Tibial nerve (tissue), 4 donors: ENCODE measurements at regions not wholly inside any gene's neighbourhood (a gene's known extent, or its start where the extent isn't known, plus 50 kb on each side); places are given as distances from the start of the nearest gene placed in this dataset.
"Not testable (repeated sequence)": the region's sequence is repeated elsewhere in the genome, so short reads cannot be mapped to it uniquely, and the experiment has no call there.

Experiments used
- DNase-seq, 2 donors: peaks; one replicate each; pipeline ENCODE4 v3.0.0-alpha.2; 2019; ENCODE audit warnings: low spot score in 2 of 2
- H3K27ac ChIP-seq, 4 donors: fragments of 200-600 bp; sonication (generic) in 3 of 4; one replicate each; pipeline ENCODE4 v1.5.1; 2017 to 2019; ENCODE audit warnings: mild to moderate bottlenecking in 1 of 4
- H3K27me3 ChIP-seq, 2 donors: fragments of 200-600 bp; sonication (generic) in 1 of 2; one replicate each; pipeline versions ENCODE4 v1.5.1 to v1.6.0; 2017 to 2019
- H3K36me3 ChIP-seq, 3 donors: fragments of 200-600 bp; sonication (generic); one replicate each; pipeline ENCODE4 v1.5.1; 2018 to 2019
- H3K4me1 ChIP-seq, 4 donors: fragments of 200-600 bp; sonication (generic) in 3 of 4; one replicate each; pipeline ENCODE4 v1.5.1; 2017 to 2019
- H3K4me3 ChIP-seq, 4 donors: fragments of 200-600 bp; sonication (generic) in 3 of 4; one replicate each; pipeline ENCODE4 v1.5.1; 2017 to 2019; ENCODE audit warnings: mild to moderate bottlenecking in 1 of 4, moderate library complexity in 1 of 4
- H3K9me3 ChIP-seq, 4 donors: fragments of 200-600 bp; sonication (generic) in 3 of 4; one replicate each; pipeline ENCODE4 v1.5.1; 2017 to 2019
- CTCF ChIP-seq, 5 experiments: fragments of 200-600 bp in 3 of 5; fragments of 450-650 bp in 2 of 5; sonication (generic) in 3 of 5; IDR thresholded peaks; one replicate each; pipeline ENCODE4 v1.5.1; 2016 to 2019; ENCODE audit warnings: antibody characterized with exemption in 5 of 5, mild to moderate bottlenecking in 3 of 5, moderate library complexity in 2 of 5
- EP300 ChIP-seq, 2 donors: sonication (generic); formaldehyde crosslinking; IDR thresholded peaks; one replicate each; pipeline ENCODE4 v1.6.1; 2017; ENCODE audit warnings: antibody characterized with exemption in 2 of 2, mild to moderate bottlenecking in 1 of 2
- POLR2A ChIP-seq, 2 donors: fragments of 450-650 bp; IDR thresholded peaks; one replicate each; pipeline ENCODE4 v1.6.1; 2017; ENCODE audit warnings: antibody characterized with exemption in 2 of 2, mild to moderate bottlenecking in 2 of 2, moderate library complexity in 2 of 2
- WGBS, 2 donors: methylation state at CpG; one replicate each; pipeline ENCODE4 v1.1.5; 2018; 5-methylcytosine and 5-hydroxymethylcytosine counted together

- no peak overlapping the region for H3K4me3 ChIP-seq
- H3K27me3 ChIP-seq = no peaks in the 10 kb centered on the region
- peak overlapping the region in 2 of 4 donors; percentile 16 to 80 for H3K27ac ChIP-seq
- no peak for DNase-seq
- WGBS, 2 donors = 17 to 18% methylated on average over 5 of the region's 5 CpGs
- H3K4me1 ChIP-seq = peaks cover 0 to 52% (median 8%) of the 10 kb centered on the region in 4 donors
- peaks cover 0 to 3% (median 0%) of the 10 kb centered on the region in 4 donors for H3K9me3 ChIP-seq
- TF ChIP-seq CTCF (IDR thresholded peaks at IDR 0.05) (no peak), EP300 (IDR thresholded peaks at IDR 0.05) (no peak), POLR2A (IDR thresholded peaks at IDR 0.05) (no peak)
- H3K36me3 ChIP-seq = no peaks in the 10 kb centered on the region
Observed at GRCh38 chr3:15936312-15936711, 138.5 kb upstream of the ANKRD28 start.

- 88 to 100% methylated on average over 1 of the region's 1 CpG for WGBS, 2 donors
- Histone ChIP-seq H3K4me3 (no peak overlapping the region), H3K4me1 (peaks cover 0 to 13% (median 2%) of the 10 kb centered on the region in 4 donors), H3K27ac (no peak overlapping the region), H3K27me3 (no peaks in the 10 kb centered on the region), H3K9me3 (peaks cover 0 to 14% (median 0%) of the 10 kb centered on the region in 4 donors), H3K36me3 (no peaks in the 10 kb centered on the region)
- TF ChIP-seq CTCF (IDR thresholded peaks at IDR 0.05) = no peak
- no peak for DNase-seq
Observed at GRCh38 chr3:15940641-15941040, 142.9 kb upstream of the ANKRD28 start.

- WGBS, 2 donors = 81 to 90% methylated on average over 2 of the region's 2 CpGs
- not testable (repeated sequence) for DNase-seq, H3K4me1 ChIP-seq, H3K27ac ChIP-seq, H3K4me3 ChIP-seq, H3K27me3 ChIP-seq, H3K36me3 ChIP-seq
- H3K9me3 ChIP-seq = peaks cover 0 to 14% (median 0%) of the 10 kb centered on the region in 4 donors
Observed at GRCh38 chr3:15941457-15941856, 143.7 kb upstream of the ANKRD28 start.

GRCh38 chr3:15941958-15942357, 144.2 kb upstream of the ANKRD28 start:
- Histone ChIP-seq H3K4me3 (no peak overlapping the region), H3K9me3 (peaks cover 0 to 14% (median 0%) of the 10 kb centered on the region in 4 donors), H3K4me1 (no peaks in the 10 kb centered on the region), H3K36me3 (no peaks in the 10 kb centered on the region), H3K27ac (no peak overlapping the region), H3K27me3 (no peaks in the 10 kb centered on the region)
- DNase-seq = no peak
- TF ChIP-seq CTCF (IDR thresholded peaks at IDR 0.05) (no peak), EP300 (IDR thresholded peaks at IDR 0.05) (no peak), POLR2A (IDR thresholded peaks at IDR 0.05) (no peak)
- WGBS, 2 donors = 95 to 100% methylated on average over 1 of the region's 1 CpG

- H3K27ac ChIP-seq = no peak overlapping the region
- no peak for DNase-seq
- no peaks in the 10 kb centered on the region for H3K36me3 ChIP-seq
- TF ChIP-seq POLR2A (IDR thresholded peaks at IDR 0.05) = no peak
- no peak for TF ChIP-seq CTCF (IDR thresholded peaks at IDR 0.05)
- no peak for TF ChIP-seq EP300 (IDR thresholded peaks at IDR 0.05)
- H3K4me3 ChIP-seq = no peak overlapping the region
- peaks cover 0 to 14% (median 0%) of the 10 kb centered on the region in 4 donors for H3K9me3 ChIP-seq
- no peaks in the 10 kb centered on the region for H3K27me3 ChIP-seq
- H3K4me1 ChIP-seq = no peaks in the 10 kb centered on the region
Observed at GRCh38 chr3:15942462-15942861, 144.7 kb upstream of the ANKRD28 start.

GRCh38 chr3:15942936-15943335, 145.2 kb upstream of the ANKRD28 start:
- H3K27ac ChIP-seq = no peak overlapping the region
- no peak for DNase-seq

More at GRCh38 chr3:15942936-15943335, 145.2 kb upstream of the ANKRD28 start:
- Histone ChIP-seq H3K4me3 (no peak overlapping the region), H3K36me3 (no peaks in the 10 kb centered on the region), H3K4me1 (no peaks in the 10 kb centered on the region), H3K27me3 (no peaks in the 10 kb centered on the region), H3K9me3 (peaks cover 0 to 14% (median 0%) of the 10 kb centered on the region in 4 donors)
- 97 to 98% methylated on average over 2 of the region's 2 CpGs for WGBS, 2 donors
- TF ChIP-seq CTCF (IDR thresholded peaks at IDR 0.05) = no peak
- TF ChIP-seq EP300 (IDR thresholded peaks at IDR 0.05) = no peak
- no peak for TF ChIP-seq POLR2A (IDR thresholded peaks at IDR 0.05)
